ENCODE measurements at regions not wholly inside any gene's neighbourhood (a gene's known extent, or its start where the extent isn't known, plus 50 kb on each side); places are given as distances from the start of the nearest gene placed in this dataset.
"Not testable (repeated sequence)": the region's sequence is repeated elsewhere in the genome, so short reads cannot be mapped to it uniquely, and the experiment has no call there.

DNA sequence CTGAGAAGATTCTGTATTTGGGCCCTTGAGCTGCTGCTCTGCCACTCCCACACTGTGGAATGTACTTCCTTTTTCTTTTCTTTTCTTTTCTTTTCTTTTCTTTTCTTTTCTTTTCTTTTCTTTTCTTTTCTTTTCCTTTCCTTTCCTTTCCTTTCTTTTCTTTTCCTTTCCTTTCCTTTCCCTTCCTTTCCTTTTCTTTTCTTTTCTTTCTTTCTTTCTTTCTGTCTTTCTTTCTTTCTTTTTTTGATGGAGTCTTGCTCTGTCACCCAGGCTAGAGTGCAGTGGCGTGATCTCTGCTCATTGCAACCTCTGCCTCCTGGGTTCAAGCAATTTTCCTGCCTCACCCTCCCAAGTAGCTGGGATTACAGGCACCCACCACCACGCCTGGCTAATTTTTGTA lies 89.8 kb downstream of the DNAAF6 start:
- H3K9me2 ChIP-seq (ENCODE audit: insufficient read depth, low read length); H2AFZ ChIP-seq (ENCODE audit: low read length); H3K9me3 ChIP-seq (ENCODE audit: low read length); POLR2A ChIA-PET; H3K4me3 ChIP-seq (ENCODE audit: low read depth, low read length, poor library complexity, severe bottlenecking); H3K27ac ChIP-seq (ENCODE audit: low read depth, low read length, poor library complexity, severe bottlenecking); CTCF ChIA-PET (ENCODE audit: unreplicated experiment); BruUV-seq (replicated peaks); H3K4me1 ChIP-seq (ENCODE audit: insufficient read depth, low read length, poor library complexity, severe bottlenecking); H3K79me2 ChIP-seq (ENCODE audit: insufficient read depth, low read depth, low read length); DNase-seq (ENCODE audit: low spot score); intact Hi-C loops (cut with micrococcal nuclease; ENCODE audit: unreplicated experiment); H4K20me1 ChIP-seq (ENCODE audit: insufficient read depth, low read length); H3K4me2 ChIP-seq (ENCODE audit: low read length); H3K36me3 ChIP-seq (ENCODE audit: insufficient read depth, low read length): not testable (repeated sequence)

DNA sequence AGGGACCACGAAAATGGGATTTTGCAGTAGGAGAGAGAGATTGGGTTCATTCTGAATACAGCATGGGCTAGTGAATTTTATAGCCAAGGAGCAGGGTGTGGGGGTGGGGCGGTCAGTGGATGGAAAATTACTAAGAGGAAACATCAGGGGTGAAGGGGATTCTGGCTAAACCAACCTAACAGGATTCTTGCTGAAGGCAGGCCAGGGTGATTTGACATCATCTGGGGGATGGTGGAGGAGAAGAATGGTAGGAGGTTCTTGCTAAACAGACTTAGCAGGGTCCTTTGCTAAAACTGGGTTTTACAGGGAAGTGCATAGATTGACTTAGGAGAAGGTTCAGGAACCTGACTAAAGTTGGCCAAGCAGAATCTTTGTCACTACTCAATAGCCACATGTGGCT lies 91.9 kb downstream of the DNAAF6 start:
- Histone ChIP-seq H3K4me1 (ENCODE audit: insufficient read depth, low read length, poor library complexity, severe bottlenecking) (no peaks in the 10 kb centered on the region), H3K36me3 (ENCODE audit: insufficient read depth, low read length) (no peaks in the 10 kb centered on the region), H3K4me2 (ENCODE audit: low read length) (no peak overlapping the region), H3K4me3 (ENCODE audit: low read depth, low read length, poor library complexity, severe bottlenecking) (no peak overlapping the region), H4K20me1 (ENCODE audit: insufficient read depth, low read length) (no peaks in the 10 kb centered on the region), H3K9me3 (ENCODE audit: low read length) (no peaks in the 10 kb centered on the region), H2AFZ (ENCODE audit: low read length) (no peak overlapping the region), H3K9me2 (ENCODE audit: insufficient read depth, low read length) (no peaks in the 10 kb centered on the region), H3K27ac (ENCODE audit: low read depth, low read length, poor library complexity, severe bottlenecking) (no peak overlapping the region), H3K79me2 (ENCODE audit: insufficient read depth, low read depth, low read length) (no peaks in the 10 kb centered on the region)
- ChIA-PET POLR2A (no interaction called here), CTCF (ENCODE audit: unreplicated experiment) (no interaction called here)
- BruUV-seq (replicated peaks): no TSS peak
- TF ChIP-seq, protein P1, sequence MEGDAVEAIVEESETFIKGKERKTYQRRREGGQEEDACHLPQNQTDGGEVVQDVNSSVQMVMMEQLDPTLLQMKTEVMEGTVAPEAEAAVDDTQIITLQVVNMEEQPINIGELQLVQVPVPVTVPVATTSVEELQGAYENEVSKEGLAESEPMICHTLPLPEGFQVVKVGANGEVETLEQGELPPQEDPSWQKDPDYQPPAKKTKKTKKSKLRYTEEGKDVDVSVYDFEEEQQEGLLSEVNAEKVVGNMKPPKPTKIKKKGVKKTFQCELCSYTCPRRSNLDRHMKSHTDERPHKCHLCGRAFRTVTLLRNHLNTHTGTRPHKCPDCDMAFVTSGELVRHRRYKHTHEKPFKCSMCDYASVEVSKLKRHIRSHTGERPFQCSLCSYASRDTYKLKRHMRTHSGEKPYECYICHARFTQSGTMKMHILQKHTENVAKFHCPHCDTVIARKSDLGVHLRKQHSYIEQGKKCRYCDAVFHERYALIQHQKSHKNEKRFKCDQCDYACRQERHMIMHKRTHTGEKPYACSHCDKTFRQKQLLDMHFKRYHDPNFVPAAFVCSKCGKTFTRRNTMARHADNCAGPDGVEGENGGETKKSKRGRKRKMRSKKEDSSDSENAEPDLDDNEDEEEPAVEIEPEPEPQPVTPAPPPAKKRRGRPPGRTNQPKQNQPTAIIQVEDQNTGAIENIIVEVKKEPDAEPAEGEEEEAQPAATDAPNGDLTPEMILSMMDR (conservative IDR thresholded peaks at IDR 0.05; ENCODE audit: low read length): no peak
- no peak for TF ChIP-seq EZH2phosphoT487 (IDR thresholded peaks at IDR 0.05; ENCODE audit: borderline replicate concordance, low read depth, low read length)
- intact Hi-C loops (cut with micrococcal nuclease; ENCODE audit: unreplicated experiment): no loop called here
- no peak for DNase-seq (ENCODE audit: low spot score)

DNA sequence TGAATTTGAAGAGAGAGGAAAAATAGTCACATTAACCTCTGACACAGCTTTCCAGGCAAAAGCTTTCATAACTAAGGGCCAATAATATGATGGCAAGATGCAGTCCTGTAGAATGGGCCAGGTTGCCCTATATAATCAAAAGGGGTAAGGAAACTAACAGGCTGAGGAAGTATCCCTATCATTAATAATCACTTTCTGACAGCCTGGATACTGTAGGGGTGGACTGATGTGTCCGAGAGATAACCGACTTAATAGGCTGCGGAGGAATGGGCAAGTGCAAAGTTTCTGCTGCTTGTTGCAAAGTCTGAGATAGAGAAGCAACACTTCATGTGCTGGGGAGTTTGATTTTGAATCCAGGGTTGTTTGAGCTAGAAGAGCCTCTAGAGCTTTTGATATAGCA lies 94.8 kb downstream of the DNAAF6 start:
- no TSS peak for BruUV-seq (replicated peaks)
- H3K9me3 ChIP-seq (ENCODE audit: low read length): no peaks in the 10 kb centered on the region
- no peaks in the 10 kb centered on the region for H3K9me2 ChIP-seq (ENCODE audit: insufficient read depth, low read length)
- no peak overlapping the region for H2AFZ ChIP-seq (ENCODE audit: low read length)
- ChIA-PET POLR2A (no interaction called here), CTCF (ENCODE audit: unreplicated experiment) (no interaction called here)
- H4K20me1 ChIP-seq (ENCODE audit: insufficient read depth, low read length): no peaks in the 10 kb centered on the region
- no peak overlapping the region for H3K4me3 ChIP-seq (ENCODE audit: low read depth, low read length, poor library complexity, severe bottlenecking)
- H3K4me2 ChIP-seq (ENCODE audit: low read length): no peak overlapping the region
- no peak overlapping the region for H3K27ac ChIP-seq (ENCODE audit: low read depth, low read length, poor library complexity, severe bottlenecking)
- intact Hi-C loops (cut with micrococcal nuclease; ENCODE audit: unreplicated experiment): no loop called here
- no peaks in the 10 kb centered on the region for H3K4me1 ChIP-seq (ENCODE audit: insufficient read depth, low read length, poor library complexity, severe bottlenecking)
- H3K79me2 ChIP-seq (ENCODE audit: insufficient read depth, low read depth, low read length): no peaks in the 10 kb centered on the region
- no peak for TF ChIP-seq EZH2phosphoT487 (IDR thresholded peaks at IDR 0.05; ENCODE audit: borderline replicate concordance, low read depth, low read length)
- TF ChIP-seq, protein P1 (conservative IDR thresholded peaks at IDR 0.05; ENCODE audit: low read length): no peak
- DNase-seq (ENCODE audit: low spot score): no peak
- H3K36me3 ChIP-seq (ENCODE audit: insufficient read depth, low read length): no peaks in the 10 kb centered on the region
